ENCODE measurements at regions not wholly inside any gene's neighbourhood (a gene's known extent, or its start where the extent isn't known, plus 50 kb on each side); places are given as distances from the start of the nearest gene placed in this dataset.

DNA sequence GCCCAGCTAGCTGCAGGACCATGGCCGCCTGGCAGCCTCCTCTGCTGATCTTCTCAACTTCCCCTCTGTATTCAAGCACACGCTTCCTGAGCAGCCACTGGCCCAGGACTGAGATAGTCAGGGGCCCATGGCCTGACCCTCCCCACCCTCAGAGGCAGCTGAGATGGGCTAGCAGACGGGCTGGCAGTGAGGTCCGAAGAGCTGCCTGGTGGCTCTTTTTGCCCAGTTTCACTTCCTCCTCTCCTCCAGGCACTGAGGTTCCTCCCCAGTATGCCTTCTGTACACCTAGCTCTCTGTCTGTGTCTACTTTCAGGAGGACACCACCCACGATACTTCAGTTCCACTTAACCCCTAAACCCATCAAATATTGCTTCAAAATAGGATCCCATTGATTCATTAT is 395.6 kb downstream of the TNS3 start:
- Mint-ChIP-seq H3K36me3 (ENCODE audit: low read depth) (no peaks in the 10 kb centered on the region), H3K9me3 (no peaks in the 10 kb centered on the region), H3K4me3 (no peak overlapping the region), H3K27me3 (no peaks in the 10 kb centered on the region), H3K4me1 (ENCODE audit: low read depth) (no peaks in the 10 kb centered on the region), H3K27ac (no peak overlapping the region)
- DNase-seq (no peak), ATAC-seq (no peak)
- TF ChIP-seq, protein P1, sequence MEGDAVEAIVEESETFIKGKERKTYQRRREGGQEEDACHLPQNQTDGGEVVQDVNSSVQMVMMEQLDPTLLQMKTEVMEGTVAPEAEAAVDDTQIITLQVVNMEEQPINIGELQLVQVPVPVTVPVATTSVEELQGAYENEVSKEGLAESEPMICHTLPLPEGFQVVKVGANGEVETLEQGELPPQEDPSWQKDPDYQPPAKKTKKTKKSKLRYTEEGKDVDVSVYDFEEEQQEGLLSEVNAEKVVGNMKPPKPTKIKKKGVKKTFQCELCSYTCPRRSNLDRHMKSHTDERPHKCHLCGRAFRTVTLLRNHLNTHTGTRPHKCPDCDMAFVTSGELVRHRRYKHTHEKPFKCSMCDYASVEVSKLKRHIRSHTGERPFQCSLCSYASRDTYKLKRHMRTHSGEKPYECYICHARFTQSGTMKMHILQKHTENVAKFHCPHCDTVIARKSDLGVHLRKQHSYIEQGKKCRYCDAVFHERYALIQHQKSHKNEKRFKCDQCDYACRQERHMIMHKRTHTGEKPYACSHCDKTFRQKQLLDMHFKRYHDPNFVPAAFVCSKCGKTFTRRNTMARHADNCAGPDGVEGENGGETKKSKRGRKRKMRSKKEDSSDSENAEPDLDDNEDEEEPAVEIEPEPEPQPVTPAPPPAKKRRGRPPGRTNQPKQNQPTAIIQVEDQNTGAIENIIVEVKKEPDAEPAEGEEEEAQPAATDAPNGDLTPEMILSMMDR (IDR thresholded peaks at IDR 0.05) = no peak
- intact Hi-C loops (cut with micrococcal nuclease) = no loop called here
- CTCF ChIA-PET = no interaction called here
- POLR2A ChIA-PET = no interaction called here

DNA sequence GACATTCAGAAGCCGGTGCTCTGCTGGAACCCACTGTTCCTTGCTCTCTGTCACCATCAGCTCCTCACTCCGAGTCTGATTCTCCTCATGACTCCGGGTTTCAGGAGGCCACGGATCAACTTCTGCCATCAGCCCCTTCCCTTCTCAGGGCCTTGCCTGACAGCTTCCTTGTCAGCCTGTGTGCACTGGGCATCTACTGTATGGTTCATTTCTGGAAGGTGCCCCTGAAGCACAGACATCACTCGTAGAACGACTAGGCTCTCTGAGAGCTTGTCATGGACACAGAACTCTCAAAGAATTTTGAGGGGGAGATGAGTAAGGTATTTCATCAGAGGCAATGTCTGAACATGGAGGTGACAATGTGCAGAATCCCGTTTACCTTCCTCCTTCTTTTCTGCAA is 396.1 kb downstream of the TNS3 start:
- ATAC-seq (no peak), DNase-seq (no peak)
- intact Hi-C loops (cut with micrococcal nuclease) = no loop called here
- ChIA-PET POLR2A (no interaction called here), CTCF (no interaction called here)
- Mint-ChIP-seq H3K27me3 (no peaks in the 10 kb centered on the region), H3K36me3 (ENCODE audit: low read depth) (no peaks in the 10 kb centered on the region), H3K4me3 (no peak overlapping the region), H3K4me1 (ENCODE audit: low read depth) (no peaks in the 10 kb centered on the region), H3K27ac (no peak overlapping the region), H3K9me3 (no peaks in the 10 kb centered on the region)
- TF ChIP-seq, protein P1 (IDR thresholded peaks at IDR 0.05) = no peak

DNA sequence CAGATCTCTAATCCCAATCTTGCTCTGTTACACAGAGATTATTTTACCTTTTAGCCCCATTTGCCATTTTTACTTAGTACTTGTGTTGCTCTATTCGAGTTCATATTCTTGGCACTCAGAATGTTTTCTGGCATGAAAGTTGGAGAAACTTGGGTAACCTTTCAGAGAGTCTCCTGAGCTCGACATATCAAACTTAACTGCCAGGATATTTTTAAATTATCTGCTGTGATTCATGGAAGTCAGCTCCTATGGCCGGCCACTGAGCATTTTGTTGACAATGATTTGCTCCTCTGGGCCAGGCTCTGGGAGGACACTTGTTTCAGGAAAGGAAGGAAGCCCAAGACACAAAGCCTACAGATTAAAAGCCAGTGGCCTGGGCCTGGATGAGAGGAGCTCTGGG is 396.7 kb downstream of the TNS3 start:
- DNase-seq (no peak), ATAC-seq (no peak)
- Mint-ChIP-seq H3K9me3 (no peaks in the 10 kb centered on the region), H3K36me3 (ENCODE audit: low read depth) (no peaks in the 10 kb centered on the region), H3K4me1 (ENCODE audit: low read depth) (no peaks in the 10 kb centered on the region), H3K27me3 (no peaks in the 10 kb centered on the region), H3K4me3 (no peak overlapping the region), H3K27ac (no peak overlapping the region)
- intact Hi-C loops (cut with micrococcal nuclease) = no loop called here
- CTCF ChIA-PET = no interaction called here
- TF ChIP-seq, protein P1 (IDR thresholded peaks at IDR 0.05) = no peak
- POLR2A ChIA-PET = no interaction called here

DNA sequence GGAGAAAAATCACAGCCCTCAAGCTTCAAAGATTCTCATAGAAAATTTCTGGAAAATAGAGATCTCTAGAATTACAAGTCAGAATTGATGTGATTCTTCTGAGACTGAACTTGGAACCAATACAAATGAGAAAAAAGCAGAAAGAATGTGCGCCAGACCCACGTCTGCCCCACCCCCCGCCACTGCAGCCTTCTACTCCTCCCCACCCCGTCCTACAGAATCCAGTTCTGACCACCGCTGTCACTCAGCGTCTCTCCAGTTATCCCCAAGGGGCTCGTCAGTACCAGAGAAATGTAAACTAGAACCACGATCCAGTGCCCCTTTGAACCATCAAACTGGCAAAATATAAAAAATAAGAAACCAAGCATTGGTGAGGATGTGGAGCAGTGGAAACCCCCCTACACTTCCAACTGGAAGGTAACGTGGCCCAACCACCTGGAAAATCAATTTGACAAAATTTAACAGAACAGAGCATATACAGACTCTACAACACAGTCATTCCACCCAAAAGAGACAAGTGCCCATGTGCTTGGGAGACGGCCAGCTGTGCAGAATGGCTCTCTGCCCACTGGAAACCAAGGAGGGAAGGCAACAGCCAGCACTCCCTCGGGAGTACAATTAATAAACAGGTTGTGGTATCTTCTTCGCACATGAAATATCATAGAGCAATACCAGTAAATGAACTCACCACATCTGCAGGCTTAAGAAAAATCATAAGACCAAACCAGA is 397.9 kb downstream of the TNS3 start:
- no peak overlapping the region for H3K4me3 Mint-ChIP-seq
- TF ChIP-seq, protein P1 (IDR thresholded peaks at IDR 0.05) = no peak
- DNase-seq = no peak
- H3K4me1 Mint-ChIP-seq (ENCODE audit: low read depth) = no peaks in the 10 kb centered on the region
- no peaks in the 10 kb centered on the region for H3K9me3 Mint-ChIP-seq
- ChIA-PET POLR2A (no interaction called here), CTCF (no interaction called here)
- H3K27me3 Mint-ChIP-seq = peaks cover 3% of the 10 kb centered on the region
- no peaks in the 10 kb centered on the region for H3K36me3 Mint-ChIP-seq (ENCODE audit: low read depth)
- H3K27ac Mint-ChIP-seq = no peak overlapping the region
- intact Hi-C loops (cut with micrococcal nuclease) = no loop called here
- ATAC-seq = no peak

DNA sequence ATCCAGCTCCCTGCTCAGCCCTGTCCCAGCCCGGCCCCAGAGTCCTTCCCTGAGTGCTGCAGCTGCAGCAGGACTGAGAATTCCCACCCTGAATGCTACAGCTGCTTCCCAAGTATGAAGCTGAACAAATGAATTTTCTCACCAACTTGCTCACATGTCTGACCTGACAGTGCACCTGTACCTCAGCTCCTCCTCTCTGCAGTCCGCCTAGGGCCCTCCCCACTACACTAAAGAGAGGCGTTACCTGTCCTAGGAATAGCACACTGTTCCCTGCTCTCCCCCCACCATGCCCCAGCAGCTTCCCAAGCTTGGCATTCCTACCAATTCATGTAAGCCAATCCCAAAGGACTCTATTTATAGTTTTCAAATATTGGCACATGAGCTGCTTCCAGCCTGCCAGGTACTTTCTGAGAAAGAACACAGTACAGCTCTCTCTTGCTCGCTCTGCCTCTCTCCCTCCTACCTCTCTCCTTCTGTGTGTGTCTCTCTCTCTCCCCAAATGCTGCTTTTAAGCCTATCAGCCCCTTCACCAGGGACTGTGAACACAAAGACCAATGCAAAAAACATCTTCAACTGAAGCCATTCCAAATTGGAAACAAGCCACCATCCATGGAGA is 400.1 kb downstream of the TNS3 start:
- peaks cover 6% of the 10 kb centered on the region for H3K27me3 Mint-ChIP-seq
- DNase-seq (no peak), ATAC-seq (no peak)
- intact Hi-C loops (cut with micrococcal nuclease) = no loop called here
- TF ChIP-seq, protein P1 (IDR thresholded peaks at IDR 0.05) = no peak
- ChIA-PET POLR2A (no interaction called here), CTCF (no interaction called here)
- H3K4me1 Mint-ChIP-seq (ENCODE audit: low read depth) = no peaks in the 10 kb centered on the region
- no peaks in the 10 kb centered on the region for H3K9me3 Mint-ChIP-seq
- H3K27ac Mint-ChIP-seq = no peak overlapping the region
- no peak overlapping the region for H3K4me3 Mint-ChIP-seq
- no peaks in the 10 kb centered on the region for H3K36me3 Mint-ChIP-seq (ENCODE audit: low read depth)
